Tibial nerve (tissue), 4 donors: ENCODE measurements at regions not wholly inside any gene's neighbourhood (a gene's known extent, or its start where the extent isn't known, plus 50 kb on each side); places are given as distances from the start of the nearest gene placed in this dataset.

Experiments used
- CTCF ChIP-seq, 5 experiments: fragments of 200-600 bp in 3 of 5; fragments of 450-650 bp in 2 of 5; sonication (generic) in 3 of 5; IDR thresholded peaks; one replicate each; pipeline ENCODE4 v1.5.1; 2016 to 2019; ENCODE audit warnings: antibody characterized with exemption in 5 of 5, mild to moderate bottlenecking in 3 of 5, moderate library complexity in 2 of 5
- EP300 ChIP-seq, 2 donors: sonication (generic); formaldehyde crosslinking; IDR thresholded peaks; one replicate each; pipeline ENCODE4 v1.6.1; 2017; ENCODE audit warnings: antibody characterized with exemption in 2 of 2, mild to moderate bottlenecking in 1 of 2
- POLR2A ChIP-seq, 2 donors: fragments of 450-650 bp; IDR thresholded peaks; one replicate each; pipeline ENCODE4 v1.6.1; 2017; ENCODE audit warnings: antibody characterized with exemption in 2 of 2, mild to moderate bottlenecking in 2 of 2, moderate library complexity in 2 of 2

DNA sequence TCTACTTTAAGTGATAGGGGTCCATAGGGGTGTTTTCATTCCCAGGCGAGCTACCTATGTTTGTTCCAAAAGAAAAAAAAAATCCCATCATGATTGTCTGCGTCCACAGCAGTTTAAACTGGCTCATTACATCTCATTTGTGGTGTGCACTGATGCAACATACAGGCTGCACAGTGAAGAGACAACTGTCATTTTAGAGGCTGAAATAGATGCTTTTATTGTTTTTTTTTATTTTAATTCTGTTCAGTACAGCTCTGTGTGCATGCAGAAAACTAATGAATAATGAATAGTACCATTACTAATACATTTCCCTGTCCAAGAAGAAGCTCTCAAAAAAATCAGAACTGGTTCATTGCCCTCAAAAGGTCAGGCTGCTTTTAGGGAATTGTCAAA, 92.8 kb upstream of the ZNF516 start:
- TF ChIP-seq POLR2A (IDR thresholded peaks at IDR 0.05) (no peak), CTCF (IDR thresholded peaks at IDR 0.05) (no peak), EP300 (IDR thresholded peaks at IDR 0.05) (no peak)
